GM12878 (cell line): ENCODE measurements at regions not wholly inside any gene's neighbourhood (a gene's known extent, or its start where the extent isn't known, plus 50 kb on each side); places are given as distances from the start of the nearest gene placed in this dataset.

Experiments used
- ATAC-seq: fragments of 200-7000 bp; cut with Tn5 transposase; 3 replicates; pipeline ENCODE4 v1.9.1; 2020; ENCODE audit warnings: mild to moderate bottlenecking, moderate library complexity
- BruUV-seq: library from RNA; stranded (reverse); fragments of 400-500 nt; replicated peaks from 2 replicates; lab custom pipeline; 2021; lab: Mats Ljungman, UMichigan
- CTCF ChIA-PET: fragments of 300-600 bp; sonication (Branson Sonifier 250); formaldehyde crosslinking; extraction: SDS; loops from one replicate; lab custom pipeline; 2021; ENCODE audit warnings: inconsistent platforms; lab: Yijun Ruan, JAX
- POLR2A ChIA-PET: fragments of 350-600 bp; formaldehyde crosslinking; extraction: SDS; loops from one replicate; lab custom pipeline; 2021; ENCODE audit warnings: inconsistent platforms; lab: Charles Lee
- RAD21 ChIA-PET: fragments of 300-600 bp; sonication (Branson Sonifier 250); formaldehyde crosslinking; loops from one replicate; lab custom pipeline; 2023; ENCODE audit warnings: antibody characterized with exemption; ENCODE audit not compliant: unreplicated experiment; lab: Charles Lee
- SMC1A ChIA-PET: fragments of 300-600 bp; sonication (Branson Sonifier 250); formaldehyde crosslinking; loops from one replicate; lab custom pipeline; 2023; ENCODE audit not compliant: unreplicated experiment, uncharacterized antibody; lab: Charles Lee
- DNase-seq: peaks from one replicate; pipeline ENCODE4 v3.0.0-alpha.2; 2011; ENCODE audit warnings: low read depth, low spot score
- FAIRE-seq: peaks from 3 replicates; lab custom pipeline; 2011; peaks lifted over from hg19 to GRCh38; lab: Jason Lieb, UNC
- H2AFZ ChIP-seq: 2 replicates; pipeline ENCODE4 v1.6.0; 2011; ENCODE audit warnings: low read depth, low read length, control low read depth; ENCODE audit not compliant: control insufficient read depth
- H3K27ac ChIP-seq: 2 replicates; pipeline ENCODE4 v1.5.1; 2011; ENCODE audit warnings: control low read depth; ENCODE audit not compliant: control insufficient read depth, insufficient read depth
- H3K27me3 ChIP-seq, 2 experiments: replicated peaks in 1 of 2; 2 replicates each; pipeline versions ENCODE4 v1.6.0 to v1.6.1; 2011; ENCODE audit warnings: low read length in 1 of 2; ENCODE audit not compliant: control insufficient read depth in 2 of 2, insufficient read depth in 2 of 2
- H3K36me3 ChIP-seq, 2 experiments: 2 replicates each; pipeline ENCODE4 v1.5.1; 2011; ENCODE audit warnings: low read length in 1 of 2; ENCODE audit not compliant: control insufficient read depth in 2 of 2, insufficient read depth in 2 of 2
- H3K4me1 ChIP-seq: 2 replicates; pipeline ENCODE4 v1.6.1; 2011; ENCODE audit warnings: mild to moderate bottlenecking, low read length, moderate library complexity, mixed read lengths; ENCODE audit not compliant: control insufficient read depth, insufficient read depth
- H3K4me2 ChIP-seq: 2 replicates; pipeline ENCODE4 v1.6.0; 2011; ENCODE audit warnings: control low read depth; ENCODE audit not compliant: control insufficient read depth, insufficient read depth
- H3K4me3 ChIP-seq: fragments of 200-600 bp; sonication (generic); 2 replicates; pipeline ENCODE4 v1.5.1; 2016
- H3K79me2 ChIP-seq: 2 replicates; pipeline ENCODE4 v1.6.0; 2011; ENCODE audit warnings: low read length; ENCODE audit not compliant: control insufficient read depth, insufficient read depth
- H3K9ac ChIP-seq: 2 replicates; pipeline ENCODE4 v1.8.0; 2011; ENCODE audit warnings: low read length, control low read depth, mixed read lengths; ENCODE audit not compliant: control insufficient read depth, insufficient read depth
- H3K9me3 ChIP-seq: replicated peaks from 3 replicates; pipeline ENCODE4 v1.5.1; 2011; ENCODE audit warnings: mild to moderate bottlenecking, low read length; ENCODE audit not compliant: control insufficient read depth, insufficient read depth
- H4K20me1 ChIP-seq: 2 replicates; pipeline ENCODE4 v1.6.0; 2011; ENCODE audit not compliant: control insufficient read depth, insufficient read depth
- CBX5 ChIP-seq: sonication (generic); IDR thresholded peaks from 2 replicates; pipeline ENCODE4 v1.6.1; 2016; ENCODE audit warnings: low read depth, moderate library complexity, mild to moderate bottlenecking, inconsistent platforms
- ETV6 ChIP-seq, 2 experiments: fragments of 450-650 bp in 1 of 2; IDR thresholded peaks in 1 of 2; conservative IDR thresholded peaks in 1 of 2; 2 replicates each; pipeline ENCODE4 v1.6.1; 2014; ENCODE audit warnings: antibody characterized with exemption in 1 of 2, borderline replicate concordance in 1 of 2, low read depth in 1 of 2, mild to moderate bottlenecking in 1 of 2, moderate library complexity in 1 of 2
- HSF1 ChIP-seq: fragments of 150-350 bp; IDR thresholded peaks from 2 replicates; pipeline ENCODE4 v1.6.1; 2014; ENCODE audit warnings: mild to moderate bottlenecking, low read depth, low read length
- KLF5 ChIP-seq: fragments of 450-650 bp; IDR thresholded peaks from 2 replicates; pipeline ENCODE4 v1.6.1; 2014; ENCODE audit warnings: mild to moderate bottlenecking; ENCODE audit not compliant: partially characterized antibody
- MAX ChIP-seq: IDR thresholded peaks from 2 replicates; pipeline ENCODE4 v1.6.1; 2012; ENCODE audit warnings: low read depth, low read length, improper control_type of control experiment
- NBN ChIP-seq: fragments of 450-650 bp; IDR thresholded peaks from 2 replicates; pipeline ENCODE4 v1.6.1; 2016
- TARDBP ChIP-seq: IDR thresholded peaks from 2 replicates; pipeline ENCODE4 v1.6.1; 2016; ENCODE audit warnings: borderline replicate concordance
- YY1 ChIP-seq: IDR thresholded peaks from 2 replicates; pipeline ENCODE4 v1.6.1; 2011; ENCODE audit warnings: low read depth, mild to moderate bottlenecking, low read length
- WGBS: methylation state at CpG from one replicate; pipeline ENCODE4 v1.1.6; 2016; ENCODE audit warnings: low lambda C conversion rate; ENCODE audit not compliant: insufficient replicate concordance, insufficient coverage; ENCODE audit errors: missing lambda C conversion rate; 5-methylcytosine and 5-hydroxymethylcytosine counted together
- in situ Hi-C: fragments of 300-500 bp; cut with MboI; formaldehyde crosslinking; loops from 9 replicates; pipeline ENCODE4 v1.14.3; 2018; ENCODE audit warnings: mixed read lengths
- intact Hi-C: fragments of 100-400 bp; cut with micrococcal nuclease; formaldehyde crosslinking; loops from one replicate; pipeline ENCODE4 v1.14.2; 2022; ENCODE audit not compliant: unreplicated experiment

GRCh38 chr3:192009903-192010302, 548.9 kb downstream of the PYDC2 start:
- Histone ChIP-seq H3K4me2 (no peak overlapping the region), H3K4me3 (no peak overlapping the region), H3K9me3 (no peaks in the 10 kb centered on the region; the same call in 2 of the 3 replicates), H3K79me2 (no peaks in the 10 kb centered on the region), H3K27ac (no peak overlapping the region), H4K20me1 (no peaks in the 10 kb centered on the region), H3K27me3 (no peaks in the 10 kb centered on the region), H3K36me3 (no peaks in the 10 kb centered on the region), H3K9ac (no peak overlapping the region), H3K4me1 (no peaks in the 10 kb centered on the region), H2AFZ (no peak overlapping the region)
- no TSS peak for BruUV-seq
- ChIA-PET RAD21 (no interaction called here), SMC1A (no interaction called here), CTCF (no interaction called here), POLR2A (no interaction called here)
- 46% methylated on average over 2 of the region's 2 CpGs for WGBS
- TF ChIP-seq NBN: no peak
- no peak for TF ChIP-seq HSF1
- no peak for TF ChIP-seq CBX5
- TF ChIP-seq YY1: no peak
- TF ChIP-seq ETV6 (conservative IDR thresholded peaks at IDR 0.05 in 1 of 2, IDR thresholded peaks at IDR 0.05 in 1 of 2; ENCODE audit: borderline replicate concordance in 1 of 2, low read depth in 1 of 2): no peak
- no peak for TF ChIP-seq TARDBP
- TF ChIP-seq KLF5: no peak
- TF ChIP-seq MAX: no peak
- intact Hi-C loops: no loop called here
- DNase-seq: no peak
- FAIRE-seq: no peak
- ATAC-seq: no peak
- in situ Hi-C loops: no loop called here
